A549 (cell line): ENCODE measurements at regions not wholly inside any gene's neighbourhood (a gene's known extent, or its start where the extent isn't known, plus 50 kb on each side); places are given as distances from the start of the nearest gene placed in this dataset.
A peak's percentile ranks its signal among the peaks of the same experiment; 100 is the strongest.

Source experiments
- ATAC-seq, 2 experiments: fragments of 200-7000 bp in 1 of 2; fragments of >200 bp in 1 of 2; cut with Nextera tagmentation in 1 of 2; cut with Tn5 transposase in 1 of 2; 3 replicates each; pipeline versions ENCODE4 v1.8.0 to v1.9.1; 2018 to 2020; ENCODE audit warnings: mild to moderate bottlenecking in 1 of 2, moderate library complexity in 1 of 2
- CTCF ChIA-PET: fragments of 300-600 bp; sonication (Branson Sonifier 250); formaldehyde crosslinking; extraction: SDS; loops from one replicate; lab custom pipeline; 2021; ENCODE audit warnings: antibody characterized with exemption, inconsistent platforms; lab: Yijun Ruan, JAX
- POLR2A ChIA-PET: fragments of 350-600 bp; formaldehyde crosslinking; extraction: SDS; loops from one replicate; lab custom pipeline; 2021; ENCODE audit warnings: antibody characterized with exemption, inconsistent platforms; lab: Yijun Ruan, JAX
- DNase-seq, 2 experiments: peaks; one replicate each; pipeline versions ENCODE4 v3.0.0 to v3.0.0-alpha.2; 2011 to 2016; ENCODE audit warnings: low read depth in 1 of 2, low spot score in 1 of 2
- FAIRE-seq: peaks from 2 replicates; lab custom pipeline; 2011; peaks lifted over from hg19 to GRCh38; lab: Jason Lieb, UNC
- H3K27ac ChIP-seq, 2 experiments: fragments of >200 bp; sonication (Bioruptor Twin); formaldehyde crosslinking; 3 replicates each; pipeline ENCODE4 v1.5.1; 2016 to 2017
- H3K4me1 ChIP-seq: fragments of >200 bp; sonication (Bioruptor Twin); formaldehyde crosslinking; 3 replicates; pipeline ENCODE4 v1.6.1; 2016
- H3K4me2 ChIP-seq: fragments of >200 bp; sonication (Bioruptor Twin); formaldehyde crosslinking; 3 replicates; pipeline ENCODE4 v1.6.1; 2016
- H3K4me3 ChIP-seq: fragments of >200 bp; sonication (Bioruptor Twin); formaldehyde crosslinking; 3 replicates; pipeline ENCODE4 v1.5.1; 2016
- H3K9me3 ChIP-seq: fragments of >200 bp; sonication (Bioruptor Twin); formaldehyde crosslinking; 3 replicates; pipeline ENCODE4 v1.6.1; 2016
- ATOH8 ChIP-seq: fragments of 250-450 bp; sonication (Bioruptor Pico); IDR thresholded peaks from 2 replicates; pipeline ENCODE4 v1.5.0; 2020; ENCODE audit warnings: low read depth, mild to moderate bottlenecking, moderate library complexity
- BCL3 ChIP-seq: fragments of >200 bp; sonication (Bioruptor Twin); formaldehyde crosslinking; IDR thresholded peaks from 3 replicates; pipeline ENCODE4 v1.6.1; 2016
- CBX8 ChIP-seq: fragments of 200-600 bp; sonication (generic); IDR thresholded peaks from 2 replicates; pipeline ENCODE4 v1.6.1; 2016
- CHD2 ChIP-seq: fragments of 150-350 bp; IDR thresholded peaks from 2 replicates; pipeline ENCODE4 v1.6.1; 2014; ENCODE audit warnings: low read length; ENCODE audit not compliant: partially characterized antibody
- EHF ChIP-seq: fragments of 250-450 bp; sonication (Bioruptor Pico); IDR thresholded peaks from 2 replicates; pipeline ENCODE4 v1.5.0; 2020; ENCODE audit warnings: mild to moderate bottlenecking
- ESRRA ChIP-seq: fragments of 150-350 bp; IDR thresholded peaks from 2 replicates; pipeline ENCODE4 v1.6.1; 2014; ENCODE audit warnings: mild to moderate bottlenecking, low read length, borderline replicate concordance
- FOXS1 ChIP-seq: fragments of 250-450 bp; sonication (Bioruptor Pico); IDR thresholded peaks from 2 replicates; pipeline ENCODE4 v1.5.0; 2020; ENCODE audit warnings: mild to moderate bottlenecking, moderate library complexity
- HDAC2 ChIP-seq: fragments of 200-600 bp; sonication (generic); IDR thresholded peaks from 2 replicates; pipeline ENCODE4 v1.6.1; 2016
- HES2 ChIP-seq: fragments of >200 bp; sonication (Bioruptor Twin); formaldehyde crosslinking; IDR thresholded peaks from 2 replicates; pipeline ENCODE4 v1.6.1; 2016
- HOXB5 ChIP-seq: fragments of 250-450 bp; sonication (Bioruptor Pico); IDR thresholded peaks from 2 replicates; pipeline ENCODE4 v1.5.0; 2020; ENCODE audit warnings: mild to moderate bottlenecking, moderate library complexity
- KDM5A ChIP-seq: fragments of 200-600 bp; sonication (generic); IDR thresholded peaks from 2 replicates; pipeline ENCODE4 v1.6.1; 2016; ENCODE audit warnings: antibody characterized with exemption, mild to moderate bottlenecking
- MAFK ChIP-seq: fragments of 450-650 bp; IDR thresholded peaks from 2 replicates; pipeline ENCODE4 v1.6.1; 2014; ENCODE audit not compliant: partially characterized antibody
- MAZ ChIP-seq: fragments of 150-350 bp; IDR thresholded peaks from 2 replicates; pipeline ENCODE4 v1.6.1; 2014; ENCODE audit warnings: antibody characterized with exemption, low read depth, low read length, borderline replicate concordance
- MYC ChIP-seq: IDR thresholded peaks from 2 replicates; pipeline ENCODE4 v1.6.1; 2012; ENCODE audit warnings: mild to moderate bottlenecking, inconsistent platforms, low read length, improper control_type of control experiment, borderline replicate concordance
- NPAS2 ChIP-seq: fragments of 250-450 bp; sonication (Bioruptor Pico); IDR thresholded peaks from 2 replicates; pipeline ENCODE4 v1.8.0; 2022; ENCODE audit warnings: mild to moderate bottlenecking, moderate library complexity, borderline replicate concordance
- PBX3 ChIP-seq: IDR thresholded peaks from 2 replicates; pipeline ENCODE4 v1.6.1; 2012
- PHF8 ChIP-seq: fragments of 200-600 bp; sonication (generic); IDR thresholded peaks from 2 replicates; pipeline ENCODE4 v1.6.1; 2016; ENCODE audit warnings: low read depth, mild to moderate bottlenecking, antibody characterized with exemption, moderate library complexity, borderline replicate concordance
- POLR2AphosphoS2 ChIP-seq: conservative IDR thresholded peaks from 2 replicates; pipeline ENCODE4 v1.6.1; 2012; ENCODE audit warnings: low read length, improper control_type of control experiment, inconsistent platforms
- RAD21 ChIP-seq, 2 experiments: fragments of >200 bp in 1 of 2; sonication (Bioruptor Twin) in 1 of 2; formaldehyde crosslinking in 1 of 2; IDR thresholded peaks in 1 of 2; conservative IDR thresholded peaks in 1 of 2; 2 replicates in 1 of 2; 3 replicates in 1 of 2; pipeline ENCODE4 v1.6.1; 2012 to 2018; ENCODE audit warnings: inconsistent platforms in 1 of 2
- RCOR1 ChIP-seq: fragments of 150-350 bp; IDR thresholded peaks from 2 replicates; pipeline ENCODE4 v1.6.1; 2014; ENCODE audit warnings: antibody characterized with exemption, low read length, low read depth
- SMC3 ChIP-seq: fragments of >200 bp; sonication (Bioruptor Twin); formaldehyde crosslinking; IDR thresholded peaks from 3 replicates; pipeline ENCODE4 v1.6.1; 2018; ENCODE audit warnings: inconsistent platforms
- TFCP2L1 ChIP-seq: fragments of 250-450 bp; sonication (Bioruptor Pico); IDR thresholded peaks from 2 replicates; pipeline ENCODE4 v1.5.0; 2021; ENCODE audit warnings: mild to moderate bottlenecking
- TP53 ChIP-seq: fragments of 250-450 bp; sonication (Bioruptor Pico); IDR thresholded peaks from 2 replicates; pipeline ENCODE4 v1.5.0; 2021; ENCODE audit warnings: mild to moderate bottlenecking, moderate library complexity
- ZNF302 ChIP-seq: fragments of 250-450 bp; sonication (Bioruptor Pico); IDR thresholded peaks from 2 replicates; pipeline ENCODE4 v1.9.0; 2021; ENCODE audit warnings: inconsistent platforms, mild to moderate bottlenecking, moderate library complexity
- WGBS: methylation state at CpG from one replicate; pipeline ENCODE4 v1.1.6; 2017; ENCODE audit errors: missing lambda C conversion rate; 5-methylcytosine and 5-hydroxymethylcytosine counted together

DNA sequence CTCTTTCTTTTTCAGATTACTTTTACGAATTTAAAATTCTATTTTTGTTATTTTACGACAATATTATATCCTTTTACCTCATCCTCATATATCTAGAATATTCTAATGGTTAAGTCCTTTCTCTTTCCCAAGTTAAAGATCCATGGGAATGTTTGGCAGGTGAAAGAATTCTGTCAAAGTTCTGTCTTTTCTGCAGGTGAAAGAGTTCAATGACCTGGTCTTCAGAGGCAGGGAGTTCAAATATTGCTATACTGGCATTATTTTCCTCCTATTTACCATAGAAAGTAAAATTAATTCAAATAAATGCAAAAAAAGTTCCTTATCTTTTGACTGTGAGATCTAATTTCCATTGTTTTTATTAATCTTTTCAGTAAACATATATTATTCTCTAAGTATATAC lies 194.3 kb downstream of the ARL4A start:
- peak; percentile 46 for TF ChIP-seq MAFK
- no peak for TF ChIP-seq NPAS2
- Histone ChIP-seq H3K4me2 (no peak overlapping the region), H3K27ac (no peak overlapping the region), H3K4me3 (no peak overlapping the region), H3K9me3 (no peaks in the 10 kb centered on the region), H3K4me1 (peaks cover 20% of the 10 kb centered on the region)
- no peak for ATAC-seq
- no peak for DNase-seq
- POLR2A ChIA-PET = no interaction called here
- FAIRE-seq = peak; percentile 32
- CTCF ChIA-PET = no interaction called here
- WGBS = 91% methylated on average over 2 of the region's 2 CpGs

DNA sequence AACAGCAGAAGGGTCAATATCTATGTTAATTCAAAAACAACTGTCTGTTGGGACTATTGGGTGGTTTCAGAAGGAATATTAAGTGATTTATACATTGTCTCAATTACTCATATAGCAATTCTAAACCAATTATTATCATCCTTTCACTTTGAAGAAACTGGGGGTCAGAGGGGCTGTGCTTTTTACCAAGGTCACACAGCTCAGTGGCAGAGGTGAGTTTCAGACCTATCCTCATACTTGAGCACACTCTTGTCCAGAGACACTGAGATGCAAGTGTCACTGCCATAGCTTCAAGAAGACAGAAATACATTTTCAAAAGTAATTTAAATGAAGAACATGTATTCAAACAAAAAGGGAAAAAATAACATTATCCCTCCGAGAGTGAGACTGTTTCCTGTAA lies 195.3 kb downstream of the ARL4A start:
- no peaks in the 10 kb centered on the region for H3K9me3 ChIP-seq
- WGBS = 70% methylated on average over 1 of the region's 1 CpG
- FAIRE-seq (no peak), DNase-seq (no peak), ATAC-seq (no peak)
- ChIA-PET POLR2A (no interaction called here), CTCF (interaction anchor here (0.6 kb wide), 1 partner anchor 297 kb away, joined by 3 read pairs; no protein-coding TSS in a partner anchor)
- no peak overlapping the region for H3K4me3 ChIP-seq
- peaks cover 20% of the 10 kb centered on the region for H3K4me1 ChIP-seq
- TF ChIP-seq ESRRA = no peak
- TF ChIP-seq TP53 = no peak
- no peak for TF ChIP-seq BCL3
- no peak for TF ChIP-seq PBX3
- TF ChIP-seq MYC = no peak
- TF ChIP-seq RCOR1 = no peak
- no peak for TF ChIP-seq HDAC2
- TF ChIP-seq ATOH8 = no peak
- no peak for TF ChIP-seq SMC3
- no peak for TF ChIP-seq HES2
- no peak for TF ChIP-seq HOXB5 (CRISPR knock-in tag)
- no peak for TF ChIP-seq TFCP2L1 (CRISPR knock-in tag)
- no peak for TF ChIP-seq CBX8
- TF ChIP-seq CHD2 = no peak
- no peak overlapping the region for H3K27ac ChIP-seq
- no peak overlapping the region for H3K4me2 ChIP-seq

- CTCF ChIA-PET = no interaction called here
- Histone ChIP-seq H3K9me3 (no peaks in the 10 kb centered on the region), H3K27ac (0 out of 6 replicates have a peak overlapping the region, but pooled peaks of 1 of the 2 experiments have one; percentile 1), H3K4me2 (peak overlapping the region; percentile 47), H3K4me1 (peaks cover 20% of the 10 kb centered on the region), H3K4me3 (no peak overlapping the region)
- ATAC-seq (no peak), FAIRE-seq (peak; percentile 32), DNase-seq (no peak)
- TF ChIP-seq EHF = no peak
- TF ChIP-seq HOXB5 (CRISPR knock-in tag) = no peak
- TF ChIP-seq POLR2AphosphoS2 = no peak
- no peak for TF ChIP-seq RAD21 (conservative IDR thresholded peaks at IDR 0.05 in 1 of 2, IDR thresholded peaks at IDR 0.05 in 1 of 2)
- TF ChIP-seq RCOR1 = no peak
- no peak for TF ChIP-seq ZNF302 (CRISPR knock-in tag)
- TF ChIP-seq FOXS1 (CRISPR knock-in tag) = no peak
- no peak for TF ChIP-seq PHF8
- no peak for TF ChIP-seq MAZ
- no peak for TF ChIP-seq KDM5A
- WGBS = 62% methylated on average over 1 of the region's 1 CpG
- POLR2A ChIA-PET = no interaction called here
Measured at GRCh38 chr7:12884033-12884432, 196.6 kb downstream of the ARL4A start.
